Stimulated activated CD8-positive, alpha-beta memory T cell treated with anti-CD3 and anti-CD28 coated beads, Interleukin-4, amount 100 ng/mL, for 1 hour (primary cell): ENCODE measurements at regions not wholly inside any gene's neighbourhood (a gene's known extent, or its start where the extent isn't known, plus 50 kb on each side); places are given as distances from the start of the nearest gene placed in this dataset.

Source experiments
- DNase-seq, 2 donors: peaks; one replicate each; pipeline ENCODE4 v3.0.0-alpha.2; 2020; ENCODE audit warnings: low read depth in 2 of 2, low spot score in 1 of 2

GRCh38 chr9:99737649-99738048 is 84.0 kb upstream of the NR4A3 start:
- no peak for DNase-seq

GRCh38 chr9:99743006-99743405 is 78.7 kb upstream of the NR4A3 start:
- no peak for DNase-seq

DNA sequence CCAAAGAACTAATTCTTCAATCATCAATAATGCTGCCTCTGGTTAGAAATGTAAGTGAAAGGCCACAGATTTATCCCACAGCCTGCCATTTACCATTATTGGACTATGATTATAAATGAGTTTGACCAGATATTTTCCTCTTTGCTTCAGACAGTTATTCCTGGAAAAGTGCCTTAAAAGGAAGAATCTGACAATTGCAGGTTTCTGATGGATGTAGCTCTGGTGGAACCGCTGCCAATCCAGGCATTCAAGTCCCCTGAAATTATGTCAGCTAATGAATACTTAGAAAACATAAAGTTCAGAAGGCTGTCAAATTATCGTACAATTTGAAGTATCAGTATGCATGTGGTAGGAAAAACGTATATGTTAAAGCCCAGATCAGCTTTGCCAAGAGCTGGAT is 78.2 kb upstream of the NR4A3 start:
- DNase-seq, result no peak

GRCh38 chr9:99744132-99744531 is 77.6 kb upstream of the NR4A3 start:
- DNase-seq, result no peak

- no peak for DNase-seq
Observed at GRCh38 chr9:99745085-99745484, 76.6 kb upstream of the NR4A3 start.

DNA sequence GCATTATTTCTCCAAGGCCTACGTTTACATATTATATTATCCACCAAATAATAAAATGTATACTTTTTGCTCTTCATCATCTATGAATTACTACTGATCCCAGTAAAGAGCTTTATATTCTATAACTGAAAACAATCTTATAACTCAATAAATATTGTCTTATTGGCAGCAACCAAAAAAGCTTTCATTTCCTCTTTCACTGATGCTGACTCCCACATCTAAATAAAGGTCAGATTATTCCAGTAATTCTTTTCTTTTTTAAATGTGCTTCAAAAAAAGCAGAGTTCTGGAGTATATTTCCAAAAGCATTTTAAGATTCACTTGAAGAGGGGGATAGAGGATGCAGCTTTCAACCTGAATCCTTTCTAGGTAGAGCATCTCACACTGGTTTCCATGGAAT is 75.3 kb upstream of the NR4A3 start:
- DNase-seq, result no peak

- DNase-seq, result no peak
Observed at GRCh38 chr9:99748266-99748665, 73.4 kb upstream of the NR4A3 start.

GRCh38 chr9:99748676-99749075 is 73.0 kb upstream of the NR4A3 start:
- DNase-seq, result no peak

- no peak for DNase-seq
Observed at GRCh38 chr9:99749641-99750040, 72.0 kb upstream of the NR4A3 start.

- DNase-seq, result no peak
Observed at GRCh38 chr9:99750526-99750925, 71.2 kb upstream of the NR4A3 start.

- DNase-seq, result no peak
Observed at GRCh38 chr9:99752417-99753109, 69.1 kb upstream of the NR4A3 start.

- no peak for DNase-seq
Observed at GRCh38 chr9:99753436-99753835, 68.2 kb upstream of the NR4A3 start.

GRCh38 chr9:99760421-99760820 is 61.3 kb upstream of the NR4A3 start:
- DNase-seq, result no peak

DNA sequence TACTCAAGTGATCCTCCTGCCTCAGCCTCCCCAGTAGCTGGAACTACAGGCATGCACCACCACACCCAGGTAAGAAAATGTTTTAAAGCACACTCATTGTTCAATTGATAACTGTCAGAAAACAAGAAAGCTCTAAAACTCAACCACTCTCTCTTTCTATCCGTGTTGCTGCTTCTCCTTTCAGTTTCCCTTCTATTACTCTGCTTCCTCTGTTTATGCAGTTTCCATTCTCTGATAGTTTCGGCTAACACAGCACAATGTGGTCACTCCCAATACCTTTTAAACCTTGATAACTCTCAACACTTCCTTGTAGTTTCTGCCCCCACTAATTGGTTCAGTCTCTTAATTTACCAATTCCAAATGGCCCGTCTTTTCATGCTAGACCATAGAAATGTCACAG is 59.2 kb upstream of the NR4A3 start:
- DNase-seq, result no peak
